ENCODE measurements at regions not wholly inside any gene's neighbourhood (a gene's known extent, or its start where the extent isn't known, plus 50 kb on each side); places are given as distances from the start of the nearest gene placed in this dataset.
A peak's percentile ranks its signal among the peaks of the same experiment; 100 is the strongest.

DNA sequence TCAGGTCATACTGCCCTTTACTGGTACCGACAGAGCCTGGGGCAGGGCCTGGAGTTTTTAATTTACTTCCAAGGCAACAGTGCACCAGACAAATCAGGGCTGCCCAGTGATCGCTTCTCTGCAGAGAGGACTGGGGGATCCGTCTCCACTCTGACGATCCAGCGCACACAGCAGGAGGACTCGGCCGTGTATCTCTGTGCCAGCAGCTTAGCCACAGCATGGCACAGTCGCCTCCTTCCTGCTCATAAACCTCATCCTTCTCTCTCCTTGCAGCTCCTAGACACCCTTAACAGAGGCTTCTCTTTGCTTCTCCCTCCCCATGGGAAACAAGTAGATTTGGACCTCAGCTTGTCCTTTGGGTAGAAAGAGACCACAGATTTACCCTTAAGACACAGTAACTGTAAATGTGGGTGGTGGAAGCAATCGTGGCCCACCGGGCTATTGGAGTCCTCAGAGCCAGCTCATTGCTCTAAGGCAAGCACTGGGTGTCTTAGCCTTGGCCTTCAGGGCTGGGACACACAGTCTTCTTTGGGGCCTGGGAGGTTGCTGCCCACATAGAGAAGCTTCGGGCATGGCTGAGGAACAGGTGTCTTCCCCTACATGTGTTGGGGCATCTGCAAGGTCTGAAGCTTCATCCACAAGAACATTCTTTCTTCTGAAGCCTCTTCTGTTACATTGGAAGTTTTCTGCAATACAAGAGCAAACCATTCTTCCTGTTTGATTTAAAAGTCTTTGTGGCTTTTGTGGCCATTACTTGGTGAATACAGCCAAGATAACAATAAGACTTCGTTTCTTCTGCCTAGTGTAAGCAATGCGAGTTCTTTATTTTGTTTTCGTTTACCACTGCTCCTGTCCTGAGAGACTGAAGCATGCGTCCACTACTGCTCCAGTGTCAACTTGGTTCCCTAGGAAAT lies 95.5 kb upstream of the PRSS58 start:
- TF ChIP-seq, protein P1, sequence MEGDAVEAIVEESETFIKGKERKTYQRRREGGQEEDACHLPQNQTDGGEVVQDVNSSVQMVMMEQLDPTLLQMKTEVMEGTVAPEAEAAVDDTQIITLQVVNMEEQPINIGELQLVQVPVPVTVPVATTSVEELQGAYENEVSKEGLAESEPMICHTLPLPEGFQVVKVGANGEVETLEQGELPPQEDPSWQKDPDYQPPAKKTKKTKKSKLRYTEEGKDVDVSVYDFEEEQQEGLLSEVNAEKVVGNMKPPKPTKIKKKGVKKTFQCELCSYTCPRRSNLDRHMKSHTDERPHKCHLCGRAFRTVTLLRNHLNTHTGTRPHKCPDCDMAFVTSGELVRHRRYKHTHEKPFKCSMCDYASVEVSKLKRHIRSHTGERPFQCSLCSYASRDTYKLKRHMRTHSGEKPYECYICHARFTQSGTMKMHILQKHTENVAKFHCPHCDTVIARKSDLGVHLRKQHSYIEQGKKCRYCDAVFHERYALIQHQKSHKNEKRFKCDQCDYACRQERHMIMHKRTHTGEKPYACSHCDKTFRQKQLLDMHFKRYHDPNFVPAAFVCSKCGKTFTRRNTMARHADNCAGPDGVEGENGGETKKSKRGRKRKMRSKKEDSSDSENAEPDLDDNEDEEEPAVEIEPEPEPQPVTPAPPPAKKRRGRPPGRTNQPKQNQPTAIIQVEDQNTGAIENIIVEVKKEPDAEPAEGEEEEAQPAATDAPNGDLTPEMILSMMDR (IDR thresholded peaks at IDR 0.05 in 8 of 11, conservative IDR thresholded peaks at IDR 0.05 in 3 of 11) = no peak
- TF ChIP-seq POLR2AphosphoS5 (IDR thresholded peaks at IDR 0.05) (no peak), POLR2A (IDR thresholded peaks at IDR 0.05) (no peak)
- DNase-seq = no peak
- no peak overlapping the region for H3K4me3 ChIP-seq
- intact Hi-C loops (cut with DNase I; ENCODE audit: low total_unique reads) = no loop called here
- peaks cover 0 to 7% (median 3%) of the 10 kb centered on the region in 6 donors for H3K4me1 ChIP-seq
- peak overlapping the region in 1 of 8 donors; percentile 11 for H3K27ac ChIP-seq
- peaks cover 0 to 14% (median 0%) of the 10 kb centered on the region in 7 donors for H3K27me3 ChIP-seq (replicated peaks in 1 of 7)
- no peaks in the 10 kb centered on the region for H3K36me3 ChIP-seq
- 48 to 66% (median 51%) methylated on average over 15 of the region's 15 CpGs for WGBS, 5 donors
- H3K9me3 ChIP-seq = no peaks in the 10 kb centered on the region

DNA sequence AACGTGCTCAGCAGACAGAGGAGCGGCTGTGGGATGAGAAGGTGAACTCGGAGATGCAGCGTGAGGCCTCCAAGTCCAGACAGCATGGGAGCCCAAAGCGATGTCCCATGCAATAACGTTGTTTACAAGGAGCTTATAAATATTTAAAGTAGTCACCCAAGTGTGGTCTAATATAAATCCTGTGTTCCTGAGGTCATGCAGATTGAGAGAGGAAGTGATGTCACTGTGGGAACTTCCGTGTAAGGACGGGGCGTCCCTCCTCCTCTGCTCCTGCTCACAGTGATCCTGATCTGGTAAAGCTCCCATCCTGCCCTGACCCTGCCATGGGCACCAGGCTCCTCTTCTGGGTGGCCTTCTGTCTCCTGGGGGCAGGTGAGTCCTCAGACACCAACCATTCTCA lies 94.7 kb upstream of the PRSS58 start:
- TF ChIP-seq POLR2A (IDR thresholded peaks at IDR 0.05) = no peak
- no peak for TF ChIP-seq POLR2AphosphoS5 (IDR thresholded peaks at IDR 0.05)
- TF ChIP-seq, protein P1 (IDR thresholded peaks at IDR 0.05 in 8 of 11, conservative IDR thresholded peaks at IDR 0.05 in 3 of 11) = no peak
- H3K27ac ChIP-seq = no peak overlapping the region
- no peak overlapping the region for H3K4me3 ChIP-seq
- peaks cover 0 to under 1% (median under 1%) of the 10 kb centered on the region in 6 donors for H3K4me1 ChIP-seq
- H3K36me3 ChIP-seq = no peaks in the 10 kb centered on the region
- H3K27me3 ChIP-seq (replicated peaks in 1 of 7) = peaks cover 0 to 14% (median 0%) of the 10 kb centered on the region in 7 donors
- intact Hi-C loops (cut with DNase I; ENCODE audit: low total_unique reads) = no loop called here
- H3K9me3 ChIP-seq = no peaks in the 10 kb centered on the region
- 49 to 56% (median 53%) methylated on average over 9 of the region's 9 CpGs for WGBS, 5 donors
- no peak for DNase-seq

DNA sequence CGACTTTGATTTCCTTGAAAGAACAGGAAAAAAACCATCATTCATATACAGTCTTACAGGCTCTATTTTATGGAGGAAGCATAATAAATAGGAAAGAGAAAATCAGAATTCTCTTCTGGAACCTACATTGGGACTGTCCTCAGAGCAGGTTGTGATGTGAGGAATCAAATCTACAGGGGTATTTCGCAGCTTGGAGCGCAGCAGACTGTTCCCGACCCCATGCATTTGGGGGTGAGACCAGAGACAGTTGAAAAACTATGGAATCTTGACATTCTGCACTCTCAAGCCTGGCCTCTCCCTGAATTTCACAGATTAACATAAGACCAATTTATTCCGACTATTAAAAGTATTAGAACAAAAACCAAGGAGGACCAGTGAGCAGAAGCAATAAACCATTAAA lies 93.3 kb upstream of the PRSS58 start:
- Histone ChIP-seq H3K9me3 (no peaks in the 10 kb centered on the region), H3K27me3 (replicated peaks in 1 of 7) (peaks cover 0 to 14% (median 0%) of the 10 kb centered on the region in 7 donors), H3K4me1 (no peaks in the 10 kb centered on the region), H3K27ac (no peak overlapping the region), H3K36me3 (no peaks in the 10 kb centered on the region), H3K4me3 (no peak overlapping the region)
- intact Hi-C loops (cut with DNase I; ENCODE audit: low total_unique reads) = no loop called here
- no peak for DNase-seq
- 84 to 92% (median 88%) methylated on average over 5 of the region's 5 CpGs for WGBS, 5 donors
- TF ChIP-seq, protein P1 (IDR thresholded peaks at IDR 0.05 in 8 of 11, conservative IDR thresholded peaks at IDR 0.05 in 3 of 11) = no peak
- TF ChIP-seq POLR2AphosphoS5 (IDR thresholded peaks at IDR 0.05) = no peak
- no peak for TF ChIP-seq POLR2A (IDR thresholded peaks at IDR 0.05)

DNA sequence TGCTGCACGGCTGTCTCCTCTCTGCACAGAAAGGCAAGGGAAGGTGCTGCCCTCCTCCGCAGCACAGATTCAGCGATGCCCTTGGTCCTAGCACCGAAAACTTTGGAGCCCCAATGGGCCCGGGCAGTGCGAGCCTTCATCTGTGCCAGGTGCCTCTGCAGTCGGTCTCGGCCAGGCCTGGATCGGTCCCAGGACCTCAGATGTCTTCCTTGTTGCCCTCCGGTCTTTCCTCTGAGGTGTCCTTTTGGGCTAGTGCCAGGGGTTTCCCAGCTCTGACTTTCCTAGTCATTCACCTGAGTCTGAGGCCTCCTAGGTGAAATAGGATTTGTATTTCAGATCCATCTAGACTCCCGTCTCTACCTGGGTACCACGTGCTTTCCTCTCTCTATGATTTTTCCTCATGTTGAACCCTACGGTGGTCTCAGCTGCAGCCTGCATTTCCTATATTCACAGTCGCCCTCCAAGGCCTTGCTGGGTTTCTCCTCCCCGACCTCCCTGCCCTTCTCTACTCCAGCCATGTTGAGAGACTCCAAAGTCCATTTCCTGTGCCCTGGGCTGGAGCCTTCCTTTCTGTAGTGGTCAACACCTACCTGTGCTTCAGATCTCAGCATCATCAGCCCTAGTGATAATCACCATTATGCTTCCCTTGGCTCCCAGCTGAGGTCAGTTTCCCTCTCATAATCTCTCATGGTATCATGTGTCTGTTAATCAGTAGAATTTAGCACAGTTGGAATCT lies 92.0 kb upstream of the PRSS58 start:
- WGBS, 5 donors = 75 to 86% (median 83%) methylated on average over 12 to 15 of the region's 15 CpGs
- intact Hi-C loops (cut with DNase I; ENCODE audit: low total_unique reads) = no loop called here
- Histone ChIP-seq H3K27ac (no peak overlapping the region), H3K4me3 (no peak overlapping the region), H3K9me3 (no peaks in the 10 kb centered on the region), H3K27me3 (replicated peaks in 1 of 7) (peaks cover 0 to 14% (median 0%) of the 10 kb centered on the region in 7 donors), H3K4me1 (no peaks in the 10 kb centered on the region), H3K36me3 (no peaks in the 10 kb centered on the region)
- no peak for DNase-seq
- TF ChIP-seq POLR2A (IDR thresholded peaks at IDR 0.05) = no peak
- TF ChIP-seq, protein P1 (IDR thresholded peaks at IDR 0.05 in 8 of 11, conservative IDR thresholded peaks at IDR 0.05 in 3 of 11) = no peak
- no peak for TF ChIP-seq POLR2AphosphoS5 (IDR thresholded peaks at IDR 0.05)

Data from spleen (tissue), 11 donors.